ENCODE measurements at regions not wholly inside any gene's neighbourhood (a gene's known extent, or its start where the extent isn't known, plus 50 kb on each side); places are given as distances from the start of the nearest gene placed in this dataset.

GRCh38 chrX:88284844-88285243 lies 462.2 kb upstream of the CPXCR1 start:
- no peak for TF ChIP-seq POLR2A (IDR thresholded peaks at IDR 0.05; ENCODE audit: extremely low read depth, insufficient read length)
- TF ChIP-seq CTCF (IDR thresholded peaks at IDR 0.05; ENCODE audit: low read depth, low read length) = no peak
- no peak for TF ChIP-seq MAX (IDR thresholded peaks at IDR 0.05; ENCODE audit: low read depth, low read length)

Measured in NB4 (cell line).